GM12864 (cell line): ENCODE measurements at regions not wholly inside any gene's neighbourhood (a gene's known extent, or its start where the extent isn't known, plus 50 kb on each side); places are given as distances from the start of the nearest gene placed in this dataset.
"Not testable (repeated sequence)": the region's sequence is repeated elsewhere in the genome, so short reads cannot be mapped to it uniquely, and the experiment has no call there.

ENCODE experiments used
- DNase-seq: peaks from one replicate; pipeline ENCODE4 v3.0.0-alpha.2; 2011; ENCODE audit warnings: low read depth
- H3K4me3 ChIP-seq: 2 replicates; pipeline ENCODE4 v1.5.1; 2011; ENCODE audit warnings: mild to moderate bottlenecking, low read depth, low read length, control low read depth
- CTCF ChIP-seq: IDR thresholded peaks from 2 replicates; pipeline ENCODE4 v1.5.1; 2011; ENCODE audit warnings: low read depth, mild to moderate bottlenecking, moderate library complexity, low read length, control low read depth, inconsistent platforms; ENCODE audit errors: missing control alignments

GRCh38 chr1:99407018-99407417 is 142.7 kb downstream of the PLPPR4 start:
- H3K4me3 ChIP-seq, result no peak overlapping the region
- no peak for DNase-seq
- TF ChIP-seq CTCF, result no peak

- no peak for TF ChIP-seq CTCF
- DNase-seq, result no peak
- no peak overlapping the region for H3K4me3 ChIP-seq
These were observed 159.8 kb downstream of the PLPPR4 start for GRCh38 chr1:99424087-99424486.

- TF ChIP-seq CTCF, result no peak
- DNase-seq, result no peak
- no peak overlapping the region for H3K4me3 ChIP-seq
These were observed 165.5 kb downstream of the PLPPR4 start for GRCh38 chr1:99429754-99430153.

GRCh38 chr1:99438656-99439230 is 174.5 kb downstream of the PLPPR4 start:
- no peak for TF ChIP-seq CTCF
- DNase-seq, result no peak
- no peak overlapping the region for H3K4me3 ChIP-seq

- H3K4me3 ChIP-seq, result no peak overlapping the region
- TF ChIP-seq CTCF, result no peak
- DNase-seq, result no peak
These were observed 175.3 kb downstream of the PLPPR4 start for GRCh38 chr1:99439433-99440075.

GRCh38 chr1:99441299-99442095 is 177.2 kb downstream of the PLPPR4 start:
- no peak for TF ChIP-seq CTCF
- no peak overlapping the region for H3K4me3 ChIP-seq
- no peak for DNase-seq

- not testable (repeated sequence) for H3K4me3 ChIP-seq, DNase-seq
These were observed 180.1 kb downstream of the PLPPR4 start for GRCh38 chr1:99444211-99444927.
